Smooth muscle cell of the brain vasculature (primary cell): ENCODE measurements at regions not wholly inside any gene's neighbourhood (a gene's known extent, or its start where the extent isn't known, plus 50 kb on each side); places are given as distances from the start of the nearest gene placed in this dataset.

ENCODE experiments used
- DNase-seq: peaks from one replicate; pipeline ENCODE4 v3.0.0-alpha.2; 2012; ENCODE audit warnings: low read depth, low spot score

GRCh38 chr11:59302991-59303390 is 55.7 kb upstream of the OR5AN1 start:
- no peak for DNase-seq

GRCh38 chr11:59295435-59295834 is 63.3 kb upstream of the OR5AN1 start:
- no peak for DNase-seq

DNA sequence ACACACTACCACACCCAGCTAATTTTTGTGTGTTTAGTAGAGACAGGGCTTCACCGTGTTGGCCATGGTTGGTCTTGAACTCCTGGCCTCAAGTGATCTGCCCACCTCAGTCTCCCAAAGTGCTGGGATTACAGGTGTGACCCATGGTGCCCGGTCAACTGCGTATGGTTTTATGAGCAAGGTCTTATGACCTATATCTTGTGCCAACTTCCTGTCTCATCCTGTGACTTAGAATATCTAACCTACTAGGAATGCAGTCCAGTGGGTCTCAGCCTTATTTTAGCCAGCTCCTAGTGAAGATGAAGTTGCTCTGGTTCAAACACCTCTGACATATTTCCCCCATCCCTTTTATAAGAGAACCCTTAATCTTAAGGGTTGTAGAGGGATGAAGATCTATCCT is 66.1 kb upstream of the OR5AN1 start:
- no peak for DNase-seq

DNA sequence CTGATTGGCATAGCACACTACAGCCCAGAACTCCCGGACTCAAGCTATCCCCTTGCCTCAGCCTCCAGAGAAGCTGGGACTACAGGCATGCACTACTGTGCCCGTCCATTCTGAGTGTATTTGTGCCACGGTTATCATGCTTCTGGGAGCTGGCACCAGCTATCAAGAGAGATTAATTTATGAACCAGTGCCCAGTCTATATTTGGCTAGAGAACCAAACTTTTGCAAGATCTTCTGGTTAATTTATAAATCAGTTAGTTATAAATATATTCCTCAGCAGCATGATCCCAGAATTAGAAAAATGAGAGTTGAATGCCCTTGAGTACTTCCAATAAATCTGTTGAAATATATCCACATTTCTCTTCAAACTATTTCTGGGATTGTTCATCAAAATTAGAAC is 67.5 kb upstream of the OR5AN1 start:
- DNase-seq = no peak

- no peak for DNase-seq
Observed at GRCh38 chr11:59289356-59290181, 69.1 kb upstream of the OR5AN1 start.

DNA sequence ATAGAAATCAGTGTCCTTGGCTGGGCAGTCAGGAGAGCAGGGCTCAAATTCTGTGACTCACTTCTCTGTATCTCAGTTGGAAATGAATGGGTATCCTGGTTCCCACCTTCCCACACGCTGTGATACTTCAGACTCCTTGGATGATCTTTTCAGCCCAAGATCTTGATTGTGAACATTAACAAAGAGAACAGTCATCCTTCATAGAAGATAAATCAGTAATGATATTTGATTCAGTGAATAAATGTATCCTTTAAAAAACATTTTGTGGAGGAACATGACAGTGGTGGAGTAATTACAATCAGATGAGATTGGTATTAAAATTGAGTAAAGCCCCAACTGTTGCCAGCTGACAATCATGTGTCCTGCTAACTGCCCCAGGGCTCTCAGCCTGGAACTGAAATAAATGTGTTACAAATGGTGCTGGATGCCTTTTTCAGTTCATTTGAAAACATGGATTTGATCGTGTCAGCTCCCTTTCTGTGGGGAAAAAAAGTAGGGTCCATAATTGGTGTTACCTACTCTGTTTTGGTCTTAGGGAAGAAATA is 72.9 kb upstream of the OR5AN1 start:
- DNase-seq = no peak

GRCh38 chr11:59284773-59285129 is 72.0 kb upstream of the MPEG1 start:
- no peak for DNase-seq

GRCh38 chr11:59283825-59284772 is 71.4 kb upstream of the MPEG1 start:
- DNase-seq = peak; percentile 3

DNA sequence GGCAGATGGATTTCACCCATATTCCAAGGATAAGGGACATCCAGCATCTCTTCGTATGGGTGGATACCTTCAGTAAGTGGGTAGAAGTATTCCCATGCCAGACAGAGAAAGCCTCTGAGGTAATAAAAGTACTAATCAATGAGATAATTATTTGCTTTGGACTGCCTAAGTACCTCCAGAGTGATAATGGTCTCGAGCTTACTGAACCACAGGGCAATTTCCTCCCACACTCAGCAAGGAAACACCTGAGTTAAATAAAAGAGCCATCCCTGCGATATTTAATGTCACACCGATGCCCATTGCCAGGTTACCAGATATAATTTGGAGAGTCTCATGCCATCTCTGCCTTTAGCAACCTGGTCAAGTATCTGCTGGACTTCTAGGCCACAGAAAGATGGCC is 70.6 kb upstream of the MPEG1 start:
- no peak for DNase-seq

DNA sequence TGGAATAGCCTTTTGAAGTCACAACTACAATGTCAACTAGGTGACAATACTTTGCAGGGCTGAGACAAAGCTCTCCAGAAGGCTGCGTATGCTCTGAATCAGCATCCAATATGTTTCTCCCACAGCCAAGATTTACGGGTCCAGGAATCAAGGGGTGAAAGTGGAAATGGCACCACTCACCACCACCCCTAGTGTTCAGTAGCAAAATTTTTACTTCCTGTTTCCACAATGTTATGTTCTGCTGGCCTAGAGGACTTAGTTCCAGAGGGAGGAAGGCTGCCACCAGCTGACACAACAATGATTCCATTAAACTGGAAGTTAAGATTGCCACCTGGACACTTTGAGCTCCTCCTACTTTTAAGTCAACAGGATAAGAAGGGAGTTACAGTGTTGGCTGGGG is 68.5 kb upstream of the MPEG1 start:
- DNase-seq = no peak

GRCh38 chr11:59273373-59273841 is 60.7 kb upstream of the MPEG1 start:
- DNase-seq = no peak

GRCh38 chr11:59272771-59273372 is 60.1 kb upstream of the MPEG1 start:
- DNase-seq = no peak

DNA sequence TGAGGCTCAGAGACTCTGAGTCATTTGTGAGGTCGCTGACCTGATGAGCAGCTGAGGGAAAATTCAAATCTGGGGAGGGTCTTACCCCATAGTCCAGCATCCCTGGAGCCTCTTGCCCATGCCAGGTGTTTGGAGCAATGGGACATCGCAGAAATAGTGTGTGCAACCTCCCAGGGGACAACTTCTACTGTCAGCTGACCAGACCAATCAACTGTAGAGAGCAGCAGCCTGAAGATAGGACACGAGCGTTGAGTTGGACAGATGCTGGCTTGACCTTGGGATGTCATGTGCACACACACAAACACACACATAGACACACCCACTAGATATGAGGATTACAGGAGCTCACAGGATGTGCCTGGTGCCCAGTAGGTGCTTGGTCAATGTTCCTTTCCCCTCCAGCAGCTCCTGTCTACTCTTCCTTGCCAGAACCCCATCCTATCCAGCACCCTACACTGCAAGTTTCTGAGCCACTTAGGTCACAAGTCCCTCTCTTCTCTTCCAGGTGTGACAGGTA is 59.1 kb upstream of the MPEG1 start:
- no peak for DNase-seq

DNA sequence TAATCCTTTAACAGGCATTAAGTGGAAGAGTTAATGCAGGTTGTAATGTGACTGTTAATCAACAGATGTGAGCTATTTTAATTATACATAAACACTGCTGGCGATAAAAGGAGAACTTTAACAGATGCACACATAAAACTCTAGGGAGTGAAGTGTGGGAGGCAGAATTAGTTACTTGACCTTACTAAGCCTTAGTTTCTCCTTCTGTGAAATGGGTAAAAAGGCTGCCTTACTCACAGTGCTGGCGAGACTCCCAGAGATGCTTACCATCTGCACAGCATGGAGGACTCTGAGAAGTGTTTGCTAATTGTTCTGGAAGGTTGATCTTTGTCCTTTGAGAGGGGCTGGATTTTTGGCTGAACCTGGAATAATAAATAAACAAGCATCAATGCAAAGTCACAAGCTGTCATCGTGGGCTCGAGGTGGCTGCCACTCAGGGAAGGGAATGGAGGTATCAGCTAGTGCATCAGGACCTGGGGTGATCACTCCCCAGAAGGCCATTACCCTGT is 58.6 kb upstream of the MPEG1 start:
- DNase-seq = no peak

- DNase-seq = no peak
Observed at GRCh38 chr11:59267736-59268475, 55.2 kb upstream of the MPEG1 start.

GRCh38 chr11:59267196-59267595 is 54.5 kb upstream of the MPEG1 start:
- DNase-seq = no peak

- DNase-seq = no peak
Observed at GRCh38 chr11:59266491-59266890, 53.8 kb upstream of the MPEG1 start.

DNA sequence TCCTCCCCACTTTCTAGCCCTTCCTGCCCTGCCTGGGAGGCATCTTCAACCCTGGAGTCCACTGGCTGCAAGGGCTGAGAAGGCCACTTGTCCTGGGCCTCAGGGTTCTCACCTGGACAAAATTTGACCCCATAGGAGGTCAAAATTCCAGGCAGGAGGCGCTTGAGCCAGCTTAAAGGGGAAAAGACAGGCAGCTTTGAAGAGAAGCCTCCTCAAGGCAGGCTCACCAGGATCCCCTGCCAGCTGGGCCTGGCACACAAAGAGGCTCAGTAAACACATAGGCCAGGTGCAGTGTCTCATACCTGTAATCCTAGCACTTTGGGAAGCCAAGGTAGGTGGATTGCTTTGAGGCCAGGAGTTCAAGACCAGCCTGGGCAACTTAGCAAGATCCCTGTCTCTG is 53.0 kb upstream of the MPEG1 start:
- DNase-seq = no peak

GRCh38 chr11:59264736-59265135 is 52.0 kb upstream of the MPEG1 start:
- DNase-seq = no peak

DNA sequence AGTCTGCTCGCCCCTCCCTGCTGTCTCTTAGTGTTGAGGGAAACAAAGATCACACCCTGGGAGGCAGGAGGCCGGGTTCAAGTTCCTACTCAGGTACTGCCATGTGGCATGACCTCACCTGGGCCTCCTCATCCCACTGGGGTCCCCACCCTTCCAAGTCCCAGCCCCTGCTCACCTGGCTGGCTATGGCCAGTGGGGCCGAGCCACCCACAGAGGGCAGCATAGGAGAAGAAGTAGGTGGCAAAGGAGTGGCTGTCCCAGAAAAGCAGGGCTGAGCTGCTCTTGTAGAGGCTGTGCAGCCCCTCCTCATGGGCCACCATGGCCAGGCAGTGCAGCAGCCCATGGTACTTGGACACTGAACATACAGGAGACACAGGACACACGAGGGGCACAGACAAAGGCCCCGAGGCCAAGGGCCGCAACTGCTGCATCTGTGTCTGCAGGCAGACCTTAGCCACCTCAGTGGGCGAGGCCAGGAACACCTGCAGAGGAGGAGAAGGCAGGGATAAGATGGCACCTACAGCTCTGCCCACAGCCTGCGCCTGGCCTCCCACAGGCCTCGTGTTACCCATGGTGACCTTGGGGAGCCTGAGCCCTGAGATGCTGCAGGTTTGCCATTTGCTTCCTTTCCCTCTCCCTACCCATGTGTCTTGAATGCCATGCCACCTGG is 50.6 kb upstream of the MPEG1 start:
- no peak for DNase-seq
